K562 (cell line): ENCODE measurements at regions not wholly inside any gene's neighbourhood (a gene's known extent, or its start where the extent isn't known, plus 50 kb on each side); places are given as distances from the start of the nearest gene placed in this dataset.

Source experiments
- ARID1B ChIP-seq: fragments of 450-650 bp; IDR thresholded peaks from 2 replicates; pipeline ENCODE4 v1.6.1; 2016; ENCODE audit warnings: antibody characterized with exemption, mild to moderate bottlenecking, inconsistent platforms
- BHLHE40 ChIP-seq: IDR thresholded peaks from 2 replicates; pipeline ENCODE4 v1.6.1; 2011; ENCODE audit warnings: low read length, improper control_type of control experiment
- C11orf30 ChIP-seq: fragments of 450-650 bp; IDR thresholded peaks from 2 replicates; pipeline ENCODE4 v1.6.1; 2016; ENCODE audit warnings: low read depth, mild to moderate bottlenecking
- CBFA2T2 ChIP-seq: fragments of 450-650 bp; conservative IDR thresholded peaks from 2 replicates; pipeline ENCODE4 v1.6.1; 2017; ENCODE audit warnings: mild to moderate bottlenecking
- FOS ChIP-seq: IDR thresholded peaks from 3 replicates; pipeline ENCODE4 v1.6.1; 2011; ENCODE audit not compliant: insufficient read length; ENCODE audit errors: extremely low read depth
- FOXO4 ChIP-seq: fragments of 450-650 bp; formaldehyde crosslinking; IDR thresholded peaks from 2 replicates; pipeline ENCODE4 v1.4.0; 2020; ENCODE audit warnings: mild to moderate bottlenecking, moderate library complexity
- GTF2A2 ChIP-seq: IDR thresholded peaks from 2 replicates; pipeline ENCODE4 v1.6.1; 2016; ENCODE audit warnings: mild to moderate bottlenecking, missing genetic modification characterization, missing compliant biosample characterization
- HDAC2 ChIP-seq: fragments of 450-650 bp; IDR thresholded peaks from 2 replicates; pipeline ENCODE4 v1.6.1; 2016; ENCODE audit warnings: mild to moderate bottlenecking
- MAFF ChIP-seq: IDR thresholded peaks from 2 replicates; pipeline ENCODE4 v1.6.1; 2012; ENCODE audit warnings: low read length, improper control_type of control experiment
- NCOR1 ChIP-seq: fragments of 450-650 bp; IDR thresholded peaks from 2 replicates; pipeline ENCODE4 v1.6.1; 2016; ENCODE audit warnings: mild to moderate bottlenecking, moderate library complexity
- SMAD4 ChIP-seq: fragments of 250-450 bp; sonication (Bioruptor Pico); conservative IDR thresholded peaks from 2 replicates; pipeline ENCODE4 v1.8.0; 2021; ENCODE audit warnings: inconsistent platforms, mild to moderate bottlenecking, moderate library complexity
- SMARCA4 ChIP-seq: fragments of 450-650 bp; IDR thresholded peaks from 2 replicates; pipeline ENCODE4 v1.6.1; 2016
- TCF3 ChIP-seq: sonication (generic); formaldehyde crosslinking; IDR thresholded peaks from 2 replicates; pipeline ENCODE4 v1.4.0; 2020; ENCODE audit warnings: mild to moderate bottlenecking, missing genetic modification reagents
- ZBTB11 ChIP-seq, 3 experiments: fragments of 200-800 bp in 1 of 3; fragments of 250-450 bp in 1 of 3; fragments of 450-650 bp in 1 of 3; sonication (Bioruptor Pico) in 1 of 3; sonication (Bioruptor generic) in 1 of 3; formaldehyde crosslinking in 1 of 3; IDR thresholded peaks; 2 replicates each; pipeline versions ENCODE4 v1.6.1 to v1.8.0; 2016 to 2022; ENCODE audit warnings: mild to moderate bottlenecking in 2 of 3, missing genetic modification characterization in 2 of 3, missing compliant biosample characterization in 1 of 3, moderate library complexity in 1 of 3
- ZEB2 ChIP-seq: fragments of 450-650 bp; IDR thresholded peaks from 2 replicates; pipeline ENCODE4 v1.6.1; 2016
- ZNF316 ChIP-seq: fragments of 450-650 bp; IDR thresholded peaks from 2 replicates; pipeline ENCODE4 v1.6.1; 2016
- ZNF384 ChIP-seq: IDR thresholded peaks from 2 replicates; pipeline ENCODE4 v1.6.1; 2012; ENCODE audit warnings: low read depth, low read length, improper control_type of control experiment
- ZNF639 ChIP-seq, 2 experiments: fragments of 200-800 bp in 1 of 2; sonication (Bioruptor generic) in 1 of 2; sonication (generic) in 1 of 2; formaldehyde crosslinking in 1 of 2; IDR thresholded peaks in 1 of 2; conservative IDR thresholded peaks in 1 of 2; 2 replicates each; pipeline versions ENCODE4 v1.5.0 to v1.6.1; 2016 to 2020; ENCODE audit warnings: missing compliant biosample characterization in 1 of 2, missing genetic modification characterization in 1 of 2, missing genetic modification reagents in 1 of 2
- ZSCAN29 ChIP-seq: fragments of 450-650 bp; IDR thresholded peaks from 2 replicates; pipeline ENCODE4 v1.6.1; 2017
- TF ChIP-seq, protein P1 (sequence below): sonication (generic); formaldehyde crosslinking; IDR thresholded peaks from 2 replicates; pipeline ENCODE4 v1.8.0; 2022; ENCODE audit warnings: mild to moderate bottlenecking, low read depth, missing genetic modification reagents

DNA sequence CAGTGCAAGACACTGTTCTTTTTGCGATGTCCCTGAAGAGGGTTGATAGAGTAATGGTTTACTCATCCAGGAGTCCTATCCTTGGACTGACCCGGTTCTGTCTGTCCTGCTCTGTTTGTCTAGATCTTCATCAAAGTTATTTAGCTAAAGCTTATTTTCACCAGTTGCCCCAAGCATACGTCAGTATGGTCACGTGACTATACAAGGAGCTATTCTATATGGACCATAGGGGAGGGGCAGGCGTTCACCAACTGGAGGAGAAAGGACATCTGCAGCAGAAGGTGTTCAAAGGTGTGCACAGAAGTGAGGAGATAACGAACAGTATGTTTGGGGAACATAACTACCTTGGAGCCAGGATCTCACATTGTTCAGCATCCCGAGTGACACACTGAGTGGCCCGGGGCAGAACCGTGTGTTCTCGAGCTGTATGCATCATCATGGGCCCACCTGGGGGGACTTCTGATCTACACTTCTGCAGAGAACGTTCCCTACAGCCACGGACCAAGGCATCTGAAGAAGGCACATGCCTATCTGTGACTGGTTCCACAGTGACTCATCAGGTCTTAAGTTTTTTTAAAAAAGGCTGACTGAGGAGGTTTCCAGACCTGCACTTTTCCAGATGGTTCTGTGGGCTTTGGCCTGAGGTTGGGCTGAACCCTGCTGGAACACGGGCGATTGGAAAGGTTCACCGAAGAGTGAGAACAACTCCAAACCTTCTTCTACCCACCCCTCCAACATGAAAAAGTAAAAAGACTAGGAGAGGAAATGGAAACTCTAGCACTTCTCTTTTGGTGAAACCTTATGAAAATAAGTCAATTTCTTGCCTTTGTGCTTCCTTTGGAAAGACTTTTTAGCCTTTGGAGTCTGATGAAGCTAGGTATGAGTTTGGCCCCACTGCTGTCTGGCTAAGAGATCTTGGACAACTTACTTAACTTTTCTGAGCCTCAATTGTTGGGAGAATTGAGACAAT, 68.6 kb upstream of the YWHAQ start (continued):
- TF ChIP-seq ZEB2, result peak; percentile 71
- TF ChIP-seq FOXO4, result no peak
- TF ChIP-seq ZNF639 (CRISPR knock-in tag; conservative IDR thresholded peaks at IDR 0.05 in 1 of 2, IDR thresholded peaks at IDR 0.05 in 1 of 2), result peak in 1 of 2 experiments; percentile 45; a peak in 1 of 4 replicates
- TF ChIP-seq C11orf30, result peak; percentile 86
- TF ChIP-seq ZNF316, result peak; percentile 90
- TF ChIP-seq HDAC2, result peak; percentile 19; the same call in 1 of the 2 replicates
- 0 out of 2 replicates have a peak, but pooled peaks have one; percentile 7 for TF ChIP-seq NCOR1
- TF ChIP-seq GTF2A2 (tag), result no peak
- peak; percentile 79 for TF ChIP-seq CBFA2T2
- 0 out of 2 replicates have a peak, but pooled peaks have one; percentile 33 for TF ChIP-seq SMARCA4
- TF ChIP-seq, protein P1, sequence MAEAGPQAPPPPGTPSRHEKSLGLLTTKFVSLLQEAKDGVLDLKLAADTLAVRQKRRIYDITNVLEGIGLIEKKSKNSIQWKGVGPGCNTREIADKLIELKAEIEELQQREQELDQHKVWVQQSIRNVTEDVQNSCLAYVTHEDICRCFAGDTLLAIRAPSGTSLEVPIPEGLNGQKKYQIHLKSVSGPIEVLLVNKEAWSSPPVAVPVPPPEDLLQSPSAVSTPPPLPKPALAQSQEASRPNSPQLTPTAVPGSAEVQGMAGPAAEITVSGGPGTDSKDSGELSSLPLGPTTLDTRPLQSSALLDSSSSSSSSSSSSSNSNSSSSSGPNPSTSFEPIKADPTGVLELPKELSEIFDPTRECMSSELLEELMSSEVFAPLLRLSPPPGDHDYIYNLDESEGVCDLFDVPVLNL (CRISPR knock-in tag), result no peak
- TF ChIP-seq SMAD4 (CRISPR knock-in tag), result 0 out of 2 replicates have a peak, but pooled peaks have one; percentile 30
- TF ChIP-seq BHLHE40, result peak; percentile 64
- no peak for TF ChIP-seq ZSCAN29
- peak in 1 of 3 experiments; percentile 36; a peak in 1 of 6 replicates for TF ChIP-seq ZBTB11 (CRISPR knock-in tag; IDR thresholded peaks at IDR 0.05)
- peak; percentile 24 for TF ChIP-seq FOS
- TF ChIP-seq ARID1B, result peak; percentile 58
- peak; percentile 35; the same call in 1 of the 2 replicates for TF ChIP-seq TCF3
- TF ChIP-seq MAFF, result peak; percentile 64
- TF ChIP-seq ZNF384, result peak; percentile 91
